ENCODE measurements at regions not wholly inside any gene's neighbourhood (a gene's known extent, or its start where the extent isn't known, plus 50 kb on each side); places are given as distances from the start of the nearest gene placed in this dataset.

- H3K9me3 Mint-ChIP-seq: peaks cover 0 to 3% (median 0%) of the 10 kb centered on the region in 7 donors
- intact Hi-C loops (cut with micrococcal nuclease): no loop called here
Measured at GRCh38 chr9:103372828-103373227, 377.7 kb downstream of the CYLC2 start.

GRCh38 chr9:103377667-103378066 is 382.5 kb downstream of the CYLC2 start:
- no peaks in the 10 kb centered on the region for H3K79me2 ChIP-seq (ENCODE audit: insufficient read depth, low read length)
- intact Hi-C loops (cut with micrococcal nuclease): no loop called here
- no peak overlapping the region for H3K27ac ChIP-seq (ENCODE audit: low read depth in 1 of 2, low read length in 2 of 2)
- H3K9ac ChIP-seq (ENCODE audit: insufficient read depth, low read length, poor library complexity, severe bottlenecking): no peak overlapping the region
- H3K4me2 ChIP-seq (replicated peaks; ENCODE audit: extremely low read depth, low read length, poor library complexity, severe bottlenecking): no peak overlapping the region
- H3K27ac Mint-ChIP-seq: no peak overlapping the region
- H4K20me1 ChIP-seq (ENCODE audit: insufficient read depth, low read length): no peaks in the 10 kb centered on the region
- no peak overlapping the region for H3K4me3 ChIP-seq (replicated peaks in 1 of 3; ENCODE audit: low read depth in 2 of 3, low read length in 3 of 3)
- no peak for DNase-seq
- H2AFZ ChIP-seq (ENCODE audit: insufficient read depth, low read depth, low read length, poor library complexity, severe bottlenecking): no peak overlapping the region
- no peaks in the 10 kb centered on the region for H3K27me3 ChIP-seq (ENCODE audit: control insufficient read depth in 2 of 2, insufficient read depth in 2 of 2, low read length in 2 of 2)
- H3K9me3 Mint-ChIP-seq: peaks cover 0 to 7% (median 0%) of the 10 kb centered on the region in 7 donors
- no peak for TF ChIP-seq CTCF (IDR thresholded peaks at IDR 0.05)
- H3K9me3 ChIP-seq (replicated peaks in 1 of 2; ENCODE audit: control insufficient read depth in 1 of 2, insufficient read depth in 1 of 2, low read length in 2 of 2): no peaks in the 10 kb centered on the region
- no peak overlapping the region for H3K4me3 Mint-ChIP-seq
- H3K36me3 ChIP-seq (replicated peaks in 1 of 2; ENCODE audit: control insufficient read depth in 1 of 2, insufficient read depth in 2 of 2, low read length in 2 of 2): no peaks in the 10 kb centered on the region
- H3K4me1 ChIP-seq (ENCODE audit: control insufficient read depth in 1 of 2, insufficient read depth in 2 of 2, low read length in 2 of 2): no peaks in the 10 kb centered on the region
- no peaks in the 10 kb centered on the region for H3K4me1 Mint-ChIP-seq
- no peaks in the 10 kb centered on the region for H3K27me3 Mint-ChIP-seq (ENCODE audit: low read depth in 3 of 3)
- no peaks in the 10 kb centered on the region for H3K36me3 Mint-ChIP-seq

More at GRCh38 chr9:103372828-103373227, 377.7 kb downstream of the CYLC2 start:
- no peaks in the 10 kb centered on the region for H3K9me3 ChIP-seq (replicated peaks in 1 of 2; ENCODE audit: control insufficient read depth in 1 of 2, insufficient read depth in 1 of 2, low read length in 2 of 2)
- H3K4me2 ChIP-seq (replicated peaks; ENCODE audit: extremely low read depth, low read length, poor library complexity, severe bottlenecking): no peak overlapping the region
- H3K36me3 ChIP-seq (replicated peaks in 1 of 2; ENCODE audit: control insufficient read depth in 1 of 2, insufficient read depth in 2 of 2, low read length in 2 of 2): no peaks in the 10 kb centered on the region
- WGBS (ENCODE audit: insufficient coverage): no CpG with 5 or more reads among the region's 4 CpGs
- H3K4me1 ChIP-seq (ENCODE audit: control insufficient read depth in 1 of 2, insufficient read depth in 2 of 2, low read length in 2 of 2): no peaks in the 10 kb centered on the region
- H3K27me3 ChIP-seq (ENCODE audit: control insufficient read depth in 2 of 2, insufficient read depth in 2 of 2, low read length in 2 of 2): no peaks in the 10 kb centered on the region
- Mint-ChIP-seq H3K4me3 (no peak overlapping the region), H3K27me3 (ENCODE audit: low read depth in 3 of 3) (no peaks in the 10 kb centered on the region), H3K36me3 (no peaks in the 10 kb centered on the region), H3K4me1 (no peaks in the 10 kb centered on the region), H3K27ac (no peak overlapping the region)
- no peak for DNase-seq
- H3K79me2 ChIP-seq (ENCODE audit: insufficient read depth, low read length): no peaks in the 10 kb centered on the region
- H4K20me1 ChIP-seq (ENCODE audit: insufficient read depth, low read length): no peaks in the 10 kb centered on the region
- H3K27ac ChIP-seq (ENCODE audit: low read depth in 1 of 2, low read length in 2 of 2): no peak overlapping the region
- no peak for TF ChIP-seq CTCF (IDR thresholded peaks at IDR 0.05)
- H2AFZ ChIP-seq (ENCODE audit: insufficient read depth, low read depth, low read length, poor library complexity, severe bottlenecking): no peak overlapping the region
- no peak overlapping the region for H3K4me3 ChIP-seq (replicated peaks in 1 of 3; ENCODE audit: low read depth in 2 of 3, low read length in 3 of 3)
- no peak overlapping the region for H3K9ac ChIP-seq (ENCODE audit: insufficient read depth, low read length, poor library complexity, severe bottlenecking)
